ENCODE measurements at regions not wholly inside any gene's neighbourhood (a gene's known extent, or its start where the extent isn't known, plus 50 kb on each side); places are given as distances from the start of the nearest gene placed in this dataset.
A peak's percentile ranks its signal among the peaks of the same experiment; 100 is the strongest.
"Not testable (repeated sequence)": the region's sequence is repeated elsewhere in the genome, so short reads cannot be mapped to it uniquely, and the experiment has no call there.

- Histone ChIP-seq H3K36me3 (replicated peaks; ENCODE audit: low read depth, low read length) (no peaks in the 10 kb centered on the region), H3K79me2 (ENCODE audit: low read length) (no peaks in the 10 kb centered on the region), H4K20me1 (ENCODE audit: insufficient read depth, low read length) (no peaks in the 10 kb centered on the region), H3K4me3 (ENCODE audit: low read length) (no peak overlapping the region), H3K27me3 (ENCODE audit: low read depth, low read length) (no peaks in the 10 kb centered on the region), H3K9me3 (ENCODE audit: insufficient read depth, low read length) (no peaks in the 10 kb centered on the region), H3K4me1 (ENCODE audit: low read length) (peaks cover 9% of the 10 kb centered on the region), H3K4me2 (ENCODE audit: low read length) (no peak overlapping the region), H3K9ac (ENCODE audit: low read length) (no peak overlapping the region), H2AFZ (ENCODE audit: low read depth, low read length) (no peak overlapping the region), H3K27ac (ENCODE audit: low read length) (no peak overlapping the region)
- TF ChIP-seq EZH2phosphoT487 (IDR thresholded peaks at IDR 0.05; ENCODE audit: low read depth) (no peak), CTCF (IDR thresholded peaks at IDR 0.05; ENCODE audit: low read depth, low read length) (no peak)
These were observed 86.4 kb downstream of the ARRDC3 start for GRCh38 chr5:91296674-91297143.

DNA sequence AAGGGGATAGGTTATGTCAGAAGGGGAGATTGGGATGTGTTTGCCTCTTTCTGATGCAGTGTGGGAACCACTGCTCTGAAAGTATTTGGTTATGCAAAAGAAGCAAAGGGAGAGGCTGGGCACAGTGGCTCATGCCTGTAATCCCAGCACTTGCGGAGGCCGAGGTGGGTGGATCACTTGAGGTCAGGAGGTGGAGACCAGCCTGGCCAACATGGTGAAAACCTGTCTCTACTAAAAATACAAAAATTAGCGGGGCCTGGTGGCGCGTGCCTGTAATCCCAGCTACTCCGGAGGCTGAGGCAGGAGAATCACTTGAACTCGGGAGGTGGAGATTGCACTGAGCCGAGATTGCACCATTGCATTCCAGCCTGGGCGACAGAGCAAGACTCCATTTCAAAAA, 87.0 kb downstream of the ARRDC3 start:
- H3K79me2 ChIP-seq (ENCODE audit: low read length); H2AFZ ChIP-seq (ENCODE audit: low read depth, low read length); H3K27me3 ChIP-seq (ENCODE audit: low read depth, low read length); H3K4me1 ChIP-seq (ENCODE audit: low read length); H3K36me3 ChIP-seq (replicated peaks; ENCODE audit: low read depth, low read length); H3K4me2 ChIP-seq (ENCODE audit: low read length); H3K4me3 ChIP-seq (ENCODE audit: low read length); H3K9me3 ChIP-seq (ENCODE audit: insufficient read depth, low read length); H3K27ac ChIP-seq (ENCODE audit: low read length); H4K20me1 ChIP-seq (ENCODE audit: insufficient read depth, low read length); H3K9ac ChIP-seq (ENCODE audit: low read length): not testable (repeated sequence)

DNA sequence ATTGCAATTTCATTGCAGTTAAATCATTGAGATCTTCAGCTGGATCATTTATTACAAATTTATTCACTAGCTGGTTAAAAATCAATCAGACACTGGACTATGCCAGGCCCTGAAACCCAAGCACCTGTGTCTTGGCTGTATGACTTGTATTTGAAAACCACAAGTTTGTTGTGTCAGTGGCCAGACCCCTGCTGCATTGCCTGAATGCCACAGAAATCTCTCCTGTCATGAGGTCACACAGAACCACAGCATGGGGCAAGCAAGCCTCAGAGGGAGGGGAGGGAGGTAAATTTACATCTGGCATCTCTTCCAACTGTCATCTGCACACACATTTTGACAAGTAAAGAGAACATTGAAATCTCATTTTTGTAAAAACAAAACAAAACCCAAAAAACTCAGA, 90.0 kb downstream of the ARRDC3 start:
- Histone ChIP-seq H3K27me3 (ENCODE audit: low read depth, low read length) (no peaks in the 10 kb centered on the region), H4K20me1 (ENCODE audit: insufficient read depth, low read length) (no peaks in the 10 kb centered on the region), H3K9me3 (ENCODE audit: insufficient read depth, low read length) (no peaks in the 10 kb centered on the region), H3K36me3 (replicated peaks; ENCODE audit: low read depth, low read length) (no peaks in the 10 kb centered on the region), H3K4me3 (ENCODE audit: low read length) (no peak overlapping the region), H3K9ac (ENCODE audit: low read length) (no peak overlapping the region), H3K27ac (ENCODE audit: low read length) (no peak overlapping the region), H3K4me1 (ENCODE audit: low read length) (peaks cover 9% of the 10 kb centered on the region), H2AFZ (ENCODE audit: low read depth, low read length) (no peak overlapping the region), H3K79me2 (ENCODE audit: low read length) (no peaks in the 10 kb centered on the region), H3K4me2 (ENCODE audit: low read length) (no peak overlapping the region)
- TF ChIP-seq EZH2phosphoT487 (IDR thresholded peaks at IDR 0.05; ENCODE audit: low read depth) = no peak
- no peak for TF ChIP-seq CTCF (IDR thresholded peaks at IDR 0.05; ENCODE audit: low read depth, low read length)

DNA sequence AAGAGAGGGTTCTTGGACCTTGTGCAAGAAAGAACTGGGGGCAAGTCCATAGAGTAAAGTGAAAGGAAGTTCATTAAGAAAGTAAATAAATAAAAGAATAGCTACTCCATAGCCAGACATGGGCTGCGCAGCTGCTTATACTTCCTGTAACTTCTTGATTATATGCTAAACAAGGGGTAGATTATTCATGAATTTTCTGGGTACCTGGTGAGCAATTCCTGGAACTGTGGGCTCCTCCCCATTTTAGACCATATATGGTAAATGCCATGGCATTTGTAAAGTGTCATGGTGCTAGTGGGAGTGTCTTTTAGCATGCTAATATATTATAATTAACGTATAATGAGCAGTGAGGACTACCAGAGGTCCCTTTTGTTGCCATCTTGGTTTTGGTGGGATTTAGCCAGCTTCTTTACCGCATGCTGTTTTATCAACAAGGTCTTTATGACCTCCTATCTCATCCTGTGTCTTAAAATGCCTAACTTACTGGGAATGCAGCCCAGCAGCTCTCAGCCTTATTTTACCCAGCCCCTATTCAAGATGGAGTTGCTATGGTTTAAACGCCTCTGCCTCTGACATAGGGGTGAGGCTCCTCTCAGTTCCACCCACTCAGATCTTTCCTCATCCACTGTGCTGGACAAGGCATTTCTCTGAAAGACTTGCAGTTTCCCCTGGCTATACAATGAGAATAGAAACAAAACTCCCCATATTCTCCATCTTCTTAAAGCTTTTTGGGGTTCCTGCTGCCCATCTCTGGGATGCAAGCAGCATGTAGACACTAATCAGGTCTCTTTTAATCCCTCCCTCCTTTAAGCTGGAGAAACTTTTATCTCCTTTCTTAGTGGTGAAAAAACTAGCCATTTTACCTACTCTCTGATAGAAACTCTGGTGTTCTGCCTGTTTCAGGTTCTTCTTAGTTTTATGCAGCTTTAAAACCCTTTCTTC, 91.2 kb downstream of the ARRDC3 start:
- Histone ChIP-seq H3K9ac (ENCODE audit: low read length) (no peak overlapping the region), H3K27me3 (ENCODE audit: low read depth, low read length) (no peaks in the 10 kb centered on the region), H4K20me1 (ENCODE audit: insufficient read depth, low read length) (no peaks in the 10 kb centered on the region), H3K36me3 (replicated peaks; ENCODE audit: low read depth, low read length) (no peaks in the 10 kb centered on the region), H3K27ac (ENCODE audit: low read length) (no peak overlapping the region), H3K4me2 (ENCODE audit: low read length) (no peak overlapping the region), H3K9me3 (ENCODE audit: insufficient read depth, low read length) (no peaks in the 10 kb centered on the region), H2AFZ (ENCODE audit: low read depth, low read length) (0 out of 2 replicates have a peak overlapping the region, but pooled peaks have one; percentile 21), H3K4me3 (ENCODE audit: low read length) (no peak overlapping the region), H3K4me1 (ENCODE audit: low read length) (peaks cover 9% of the 10 kb centered on the region), H3K79me2 (ENCODE audit: low read length) (no peaks in the 10 kb centered on the region)
- TF ChIP-seq CTCF (IDR thresholded peaks at IDR 0.05; ENCODE audit: low read depth, low read length) = no peak
- TF ChIP-seq EZH2phosphoT487 (IDR thresholded peaks at IDR 0.05; ENCODE audit: low read depth) = no peak

Data from OCI-LY3 (cell line).